ENCODE measurements at regions not wholly inside any gene's neighbourhood (a gene's known extent, or its start where the extent isn't known, plus 50 kb on each side); places are given as distances from the start of the nearest gene placed in this dataset.
A peak's percentile ranks its signal among the peaks of the same experiment; 100 is the strongest.

DNA sequence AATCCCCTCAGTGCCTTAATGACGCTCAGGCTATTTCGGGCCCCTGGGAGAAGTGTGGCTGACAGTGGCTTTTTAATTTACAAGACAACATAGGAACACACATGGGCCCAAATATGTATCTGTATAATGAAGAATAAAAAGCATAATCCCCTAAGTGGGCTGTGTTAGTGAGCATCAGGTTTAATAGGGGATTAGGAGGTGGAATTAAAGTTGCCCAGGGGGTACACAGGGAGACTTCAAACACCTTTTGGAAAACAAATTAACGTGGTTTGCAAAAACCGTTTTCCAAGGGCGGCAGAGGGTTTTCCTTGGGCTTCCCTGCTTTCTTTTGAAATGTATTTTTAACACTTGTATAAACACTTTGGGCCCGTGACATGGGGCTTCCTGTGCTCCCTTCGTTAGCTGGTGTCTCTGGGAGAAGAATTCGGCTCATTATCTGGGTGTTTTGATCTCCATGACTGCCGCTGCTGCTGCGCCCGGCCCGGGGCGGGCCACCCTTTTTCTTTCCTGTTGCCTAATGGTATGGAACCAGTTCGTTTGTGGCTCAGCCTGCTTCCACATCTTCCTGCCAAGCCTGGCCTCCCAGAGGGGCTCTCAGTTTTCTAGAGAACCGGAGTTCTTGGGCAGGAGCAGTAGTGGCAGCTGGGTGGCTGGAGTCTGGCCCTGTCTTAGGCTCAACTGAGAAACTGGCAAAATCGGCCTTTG, 173.0 kb downstream of the MACROH2A1 start:
- intact Hi-C loops (cut with DNase I) = no loop called here
- Histone ChIP-seq H3K4me1 (peaks cover 0 to 16% (median 14%) of the 10 kb centered on the region in 4 donors), H3K4me3 (no peak overlapping the region), H3K27me3 (no peaks in the 10 kb centered on the region), H3K36me3 (no peaks in the 10 kb centered on the region), H3K9me3 (no peaks in the 10 kb centered on the region), H3K27ac (no peak overlapping the region)
- no peak for TF ChIP-seq EP300 (IDR thresholded peaks at IDR 0.05)
- no peak for TF ChIP-seq POLR2A (IDR thresholded peaks at IDR 0.05)
- peak; percentile 33 for DNase-seq
- WGBS, 2 donors = 67 to 80% methylated on average over 16 of the region's 16 CpGs

DNA sequence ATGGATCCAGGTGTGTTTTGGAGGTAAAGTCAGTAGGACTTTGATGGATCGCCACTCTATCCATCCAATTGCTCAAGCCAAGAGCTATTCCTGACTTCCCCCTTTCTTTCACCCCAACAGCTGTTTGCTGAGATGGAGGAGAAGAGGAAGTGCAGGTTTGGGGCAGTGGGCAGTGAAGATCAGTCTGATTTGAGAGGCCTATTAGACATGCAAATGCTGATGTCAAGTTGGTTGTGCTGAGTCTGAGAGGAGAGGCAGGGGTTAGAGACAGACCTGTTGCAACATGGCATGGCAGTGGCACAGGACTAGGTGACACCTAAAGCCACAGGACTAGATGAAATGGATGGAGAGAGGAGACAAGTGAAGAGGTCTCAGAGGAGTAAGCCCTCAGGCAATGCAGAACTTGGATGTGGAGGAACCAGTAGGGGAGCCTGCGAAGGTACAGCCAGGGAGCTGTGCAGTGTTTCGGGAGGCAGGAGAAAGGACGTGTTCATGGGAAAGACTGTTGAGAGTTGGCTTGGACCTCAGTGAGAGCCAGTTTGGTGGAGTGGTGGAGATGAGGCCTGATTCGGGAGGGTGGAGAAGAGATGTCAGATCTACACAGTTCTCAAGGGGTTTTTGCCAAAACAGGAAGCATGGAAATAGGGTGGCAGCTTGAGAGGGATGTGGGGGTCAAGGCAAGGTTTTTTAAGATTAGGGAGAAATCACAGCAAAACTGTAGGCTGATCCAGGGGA, 175.0 kb downstream of the MACROH2A1 start:
- intact Hi-C loops (cut with DNase I) = no loop called here
- Histone ChIP-seq H3K4me1 (peaks cover 0 to 4% (median 0%) of the 10 kb centered on the region in 4 donors), H3K27ac (no peak overlapping the region), H3K9me3 (no peaks in the 10 kb centered on the region), H3K36me3 (no peaks in the 10 kb centered on the region), H3K4me3 (no peak overlapping the region), H3K27me3 (no peaks in the 10 kb centered on the region)
- no peak for TF ChIP-seq EP300 (IDR thresholded peaks at IDR 0.05)
- TF ChIP-seq, protein P1, sequence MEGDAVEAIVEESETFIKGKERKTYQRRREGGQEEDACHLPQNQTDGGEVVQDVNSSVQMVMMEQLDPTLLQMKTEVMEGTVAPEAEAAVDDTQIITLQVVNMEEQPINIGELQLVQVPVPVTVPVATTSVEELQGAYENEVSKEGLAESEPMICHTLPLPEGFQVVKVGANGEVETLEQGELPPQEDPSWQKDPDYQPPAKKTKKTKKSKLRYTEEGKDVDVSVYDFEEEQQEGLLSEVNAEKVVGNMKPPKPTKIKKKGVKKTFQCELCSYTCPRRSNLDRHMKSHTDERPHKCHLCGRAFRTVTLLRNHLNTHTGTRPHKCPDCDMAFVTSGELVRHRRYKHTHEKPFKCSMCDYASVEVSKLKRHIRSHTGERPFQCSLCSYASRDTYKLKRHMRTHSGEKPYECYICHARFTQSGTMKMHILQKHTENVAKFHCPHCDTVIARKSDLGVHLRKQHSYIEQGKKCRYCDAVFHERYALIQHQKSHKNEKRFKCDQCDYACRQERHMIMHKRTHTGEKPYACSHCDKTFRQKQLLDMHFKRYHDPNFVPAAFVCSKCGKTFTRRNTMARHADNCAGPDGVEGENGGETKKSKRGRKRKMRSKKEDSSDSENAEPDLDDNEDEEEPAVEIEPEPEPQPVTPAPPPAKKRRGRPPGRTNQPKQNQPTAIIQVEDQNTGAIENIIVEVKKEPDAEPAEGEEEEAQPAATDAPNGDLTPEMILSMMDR (IDR thresholded peaks at IDR 0.05) = no peak
- TF ChIP-seq POLR2A (IDR thresholded peaks at IDR 0.05) = no peak
- TF ChIP-seq POLR2AphosphoS5 (IDR thresholded peaks at IDR 0.05) = no peak
- 70 to 72% methylated on average over 5 of the region's 5 CpGs for WGBS, 2 donors
- peak; percentile 28 for DNase-seq

DNA sequence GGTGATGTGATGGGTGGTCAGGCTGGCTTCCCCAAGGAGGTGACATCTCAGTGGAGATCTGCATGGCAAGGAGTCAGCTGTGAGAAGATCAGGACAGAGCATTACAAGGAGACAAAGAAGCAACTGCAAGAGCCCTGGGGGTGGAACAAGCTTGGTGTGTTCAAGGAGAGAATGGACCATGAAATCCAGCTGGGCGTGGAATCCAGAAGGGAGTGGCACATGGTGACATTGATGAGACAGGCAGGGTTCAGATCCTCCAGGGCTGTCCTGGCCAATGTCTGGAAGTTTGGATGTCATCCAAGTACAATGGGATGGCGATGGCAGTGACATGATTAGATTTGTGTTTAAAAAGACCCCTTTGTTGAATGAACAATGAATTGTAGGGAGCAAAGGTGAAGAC, 175.6 kb downstream of the MACROH2A1 start:
- H3K9me3 ChIP-seq = no peaks in the 10 kb centered on the region
- intact Hi-C loops (cut with DNase I) = no loop called here
- TF ChIP-seq, protein P1 (IDR thresholded peaks at IDR 0.05) = no peak
- TF ChIP-seq POLR2AphosphoS5 (IDR thresholded peaks at IDR 0.05) = no peak
- TF ChIP-seq EP300 (IDR thresholded peaks at IDR 0.05) = no peak
- TF ChIP-seq POLR2A (IDR thresholded peaks at IDR 0.05) = no peak
- 58 to 87% methylated on average over 2 of the region's 2 CpGs for WGBS, 2 donors
- no peaks in the 10 kb centered on the region for H3K27me3 ChIP-seq
- H3K4me1 ChIP-seq = peaks cover 0 to 4% (median 0%) of the 10 kb centered on the region in 4 donors
- DNase-seq = peak; percentile 30
- H3K36me3 ChIP-seq = no peaks in the 10 kb centered on the region
- H3K4me3 ChIP-seq = no peak overlapping the region
- no peak overlapping the region for H3K27ac ChIP-seq

DNA sequence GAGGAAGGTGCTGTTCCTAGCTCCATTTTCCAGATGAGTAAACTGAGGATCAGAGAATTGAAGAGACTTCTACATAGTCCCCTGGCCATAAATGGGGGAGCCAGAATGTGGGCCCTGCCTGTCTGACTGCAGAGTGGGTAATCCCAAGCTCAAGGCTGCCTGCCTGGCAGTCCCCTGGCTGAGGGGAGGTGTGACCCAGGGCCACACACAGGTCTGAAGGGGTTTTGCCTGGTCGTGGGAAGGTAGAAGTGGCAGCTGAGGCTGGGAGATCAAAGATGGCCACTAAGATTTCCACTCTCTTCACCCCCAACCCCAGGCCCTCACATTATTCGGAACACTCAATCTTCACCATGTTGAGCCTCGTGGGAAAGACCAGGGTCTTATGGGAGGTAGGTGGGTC, 176.3 kb downstream of the MACROH2A1 start:
- 87 to 89% methylated on average over 3 of the region's 3 CpGs for WGBS, 2 donors
- intact Hi-C loops (cut with DNase I) = no loop called here
- DNase-seq = peak; percentile 22
- no peaks in the 10 kb centered on the region for H3K9me3 ChIP-seq
- peaks cover 0 to 4% (median 0%) of the 10 kb centered on the region in 4 donors for H3K4me1 ChIP-seq
- no peak overlapping the region for H3K27ac ChIP-seq
- no peaks in the 10 kb centered on the region for H3K36me3 ChIP-seq
- no peak overlapping the region for H3K4me3 ChIP-seq
- no peak for TF ChIP-seq POLR2A (IDR thresholded peaks at IDR 0.05)
- no peak for TF ChIP-seq POLR2AphosphoS5 (IDR thresholded peaks at IDR 0.05)
- TF ChIP-seq EP300 (IDR thresholded peaks at IDR 0.05) = no peak
- TF ChIP-seq, protein P1 (IDR thresholded peaks at IDR 0.05) = no peak
- H3K27me3 ChIP-seq = no peaks in the 10 kb centered on the region

DNA sequence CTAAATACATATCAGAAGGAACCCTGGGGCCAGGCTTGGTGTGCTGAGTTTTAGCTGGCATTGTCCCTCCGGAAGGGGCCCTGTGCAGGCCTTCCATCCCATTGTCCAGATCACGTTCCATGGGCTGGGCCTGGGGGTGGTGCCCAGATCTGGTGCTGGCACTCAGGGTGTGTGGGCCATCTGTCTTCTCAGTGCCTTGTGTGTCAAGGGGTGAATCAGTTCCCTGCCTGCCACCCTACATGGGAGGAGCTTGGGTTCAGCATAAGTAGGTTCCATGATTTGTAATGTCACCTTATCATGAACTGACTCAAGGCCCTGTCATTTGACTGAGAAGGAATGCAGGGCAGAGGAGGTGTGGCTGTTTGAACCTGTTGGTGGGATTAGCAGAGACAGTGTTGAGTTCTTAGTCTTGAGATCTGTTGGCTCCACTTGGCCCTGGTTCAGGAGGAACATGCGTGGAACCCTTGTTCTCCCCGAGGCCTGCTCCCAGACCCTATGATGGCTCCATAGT, 176.8 kb downstream of the MACROH2A1 start:
- peak; percentile 30 for DNase-seq
- TF ChIP-seq, protein P1 (IDR thresholded peaks at IDR 0.05) = no peak
- TF ChIP-seq POLR2A (IDR thresholded peaks at IDR 0.05) (no peak), POLR2AphosphoS5 (IDR thresholded peaks at IDR 0.05) (no peak), EP300 (IDR thresholded peaks at IDR 0.05) (no peak)

More for the DNA sequence above, 176.8 kb downstream of the MACROH2A1 start:
- intact Hi-C loops (cut with DNase I) = no loop called here
- Histone ChIP-seq H3K27ac (no peak overlapping the region), H3K36me3 (no peaks in the 10 kb centered on the region), H3K4me1 (peaks cover 0 to 4% (median 0%) of the 10 kb centered on the region in 4 donors), H3K4me3 (no peak overlapping the region), H3K27me3 (no peaks in the 10 kb centered on the region), H3K9me3 (no peaks in the 10 kb centered on the region)
- 95 to 98% methylated on average over 4 of the region's 4 CpGs for WGBS, 2 donors
